Esophagus muscularis mucosa (tissue), 4 donors: ENCODE measurements at regions not wholly inside any gene's neighbourhood (a gene's known extent, or its start where the extent isn't known, plus 50 kb on each side); places are given as distances from the start of the nearest gene placed in this dataset.

Experiments used
- CTCF ChIP-seq, 3 experiments: fragments of 200-600 bp in 2 of 3; fragments of 450-650 bp in 1 of 3; sonication (generic) in 2 of 3; IDR thresholded peaks; one replicate each; pipeline ENCODE4 v1.5.1; 2017 to 2019; ENCODE audit warnings: antibody characterized with exemption in 3 of 3, mild to moderate bottlenecking in 2 of 3, moderate library complexity in 1 of 3
- EP300 ChIP-seq: sonication (generic); formaldehyde crosslinking; IDR thresholded peaks from one replicate; pipeline ENCODE4 v1.6.1; 2017; ENCODE audit warnings: antibody characterized with exemption
- POLR2A ChIP-seq: fragments of 450-650 bp; IDR thresholded peaks from one replicate; pipeline ENCODE4 v1.6.1; 2017; ENCODE audit warnings: antibody characterized with exemption, moderate library complexity, mild to moderate bottlenecking, low read depth
- POLR2AphosphoS5 ChIP-seq, 2 donors: sonication (generic); formaldehyde crosslinking; IDR thresholded peaks; one replicate each; pipeline ENCODE4 v1.6.1; 2017; ENCODE audit warnings: antibody characterized with exemption in 2 of 2

GRCh38 chr13:94968757-94969086 is 256.4 kb upstream of the SOX21 start:
- no peak for TF ChIP-seq CTCF (IDR thresholded peaks at IDR 0.05)
- TF ChIP-seq POLR2A: no peak
- TF ChIP-seq EP300: no peak
- TF ChIP-seq POLR2AphosphoS5 (IDR thresholded peaks at IDR 0.05): no peak
